ENCODE measurements at regions not wholly inside any gene's neighbourhood (a gene's known extent, or its start where the extent isn't known, plus 50 kb on each side); places are given as distances from the start of the nearest gene placed in this dataset.

DNA sequence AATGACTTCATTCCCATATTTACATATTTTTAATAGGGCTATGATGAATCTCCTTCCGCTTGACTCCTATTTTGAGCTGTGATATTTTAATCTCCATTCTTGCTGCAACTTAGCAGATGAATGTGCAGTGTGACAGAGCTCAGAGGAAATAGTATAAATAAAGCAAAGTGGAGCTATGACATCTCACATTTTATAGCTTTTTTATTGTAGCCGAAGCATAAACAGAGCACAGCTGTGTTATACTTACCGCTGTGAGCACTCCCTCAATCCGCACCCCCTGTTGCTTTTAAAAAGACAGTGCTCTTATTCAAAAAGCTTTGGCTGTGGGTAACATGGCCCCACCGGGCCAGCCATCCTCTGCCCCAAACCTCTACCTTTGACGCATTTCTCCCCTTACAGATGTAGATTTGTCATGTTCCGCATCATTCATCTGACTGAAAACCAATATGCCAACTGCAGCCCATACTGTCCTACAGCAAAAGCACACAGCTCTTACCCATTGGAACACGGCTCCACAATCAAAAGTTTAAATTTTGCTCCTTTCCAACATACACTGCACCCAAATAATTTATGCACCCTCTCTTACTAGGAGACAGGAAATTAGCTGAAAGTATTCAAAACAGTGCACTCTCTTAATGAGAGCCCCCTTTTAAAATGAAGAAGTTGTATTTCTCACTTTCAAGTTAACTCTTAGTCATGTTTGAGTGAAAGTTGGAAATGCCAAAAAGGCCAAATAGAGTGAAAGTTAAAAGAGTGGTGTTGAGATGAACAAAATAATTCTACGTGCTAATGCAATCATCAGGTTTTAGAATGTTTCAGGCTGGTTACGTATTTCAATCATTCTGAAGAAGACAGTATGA is 429.3 kb upstream of the SOX5 start:
- Histone ChIP-seq H3K79me1 (ENCODE audit: low read depth in 1 of 2, low read length in 2 of 2) (peaks cover 12 to 35% of the 10 kb centered on the region in 2 experiments), H3K9me3 (ENCODE audit: control insufficient read depth, insufficient read depth, low read length) (0 out of 2 replicates have a peak, but pooled peaks cover 3% of the 10 kb centered on the region), H3K27me3 (ENCODE audit: control insufficient read depth, insufficient read depth, low read length) (no peaks in the 10 kb centered on the region), H3K36me3 (ENCODE audit: control insufficient read depth, insufficient read depth, low read length) (no peaks in the 10 kb centered on the region; the same call in 1 of the 2 replicates), H2BK15ac (ENCODE audit: low read depth, low read length) (peak overlapping the region; percentile 87; the same call in 2 of the 3 replicates), H3K9me1 (ENCODE audit: insufficient read depth, low read length) (peaks cover 3% of the 10 kb centered on the region; the same call in 1 of the 2 replicates), H2BK20ac (ENCODE audit: low read depth, low read length) (peak overlapping the region; percentile 86), H3K4ac (ENCODE audit: low read depth, low read length) (peak overlapping the region; percentile 75), H2AK5ac (ENCODE audit: low read depth, low read length) (peak overlapping the region; percentile 85), H4K20me1 (ENCODE audit: insufficient read depth, low read length) (no peaks in the 10 kb centered on the region), H3K56ac (ENCODE audit: extremely low read depth, insufficient read depth, low read length) (0 out of 2 replicates have a peak overlapping the region, but pooled peaks have one; percentile 48), H2BK5ac (ENCODE audit: low read depth, low read length, poor library complexity, severe bottlenecking) (peak overlapping the region; percentile 89), H3K4me1 (ENCODE audit: control insufficient read depth, insufficient read depth, low read length) (peaks cover 17% of the 10 kb centered on the region), H3K23ac (ENCODE audit: low read depth, low read length) (peak overlapping the region; percentile 37; the same call in 1 of the 2 replicates), H4K8ac (ENCODE audit: low read depth in 2 of 2, low read length in 2 of 2) (peak overlapping the region; percentile 38 to 74; a peak in 3 of 4 replicates), H2AK9ac (replicated peaks; ENCODE audit: low read depth, low read length, poor library complexity) (no peak overlapping the region), H3K9ac (ENCODE audit: low read depth, low read length) (no peak overlapping the region), H3K4me3 (ENCODE audit: insufficient read depth, low read depth, low read length) (no peak overlapping the region), H3K14ac (replicated peaks; ENCODE audit: low read depth, low read length) (peak overlapping the region; percentile 66; the same call in 1 of the 2 replicates), H3K4me2 (ENCODE audit: low read depth, low read length) (peak overlapping the region; percentile 47; the same call in 1 of the 2 replicates), H4K5ac (ENCODE audit: low read depth, low read length) (peak overlapping the region; percentile 63), H3K18ac (ENCODE audit: low read depth, low read length) (peak overlapping the region; percentile 87), H4K91ac (ENCODE audit: insufficient read depth, low read depth, low read length) (peak overlapping the region; percentile 79), H2AFZ (replicated peaks; ENCODE audit: low read length, poor library complexity) (peak overlapping the region; percentile 15), H3K27ac (ENCODE audit: insufficient read depth, low read length) (peak overlapping the region; percentile 86), H2BK120ac (ENCODE audit: low read depth, low read length) (peak overlapping the region; percentile 91)
- 29% methylated on average over 4 of the region's 10 CpGs; no CpG with 5 or more reads in 1 of the 2 experiments for WGBS, 2 experiments (ENCODE audit: extremely low coverage in 2 of 2, insufficient read length in 1 of 2)
- peak; percentile 75 for TF ChIP-seq CEBPB (IDR thresholded peaks at IDR 0.05; ENCODE audit: low read depth, low read length)
- TF ChIP-seq RCOR1 (IDR thresholded peaks at IDR 0.05; ENCODE audit: insufficient replicate concordance, low read length), result peak; percentile 85
- TF ChIP-seq, protein P1, sequence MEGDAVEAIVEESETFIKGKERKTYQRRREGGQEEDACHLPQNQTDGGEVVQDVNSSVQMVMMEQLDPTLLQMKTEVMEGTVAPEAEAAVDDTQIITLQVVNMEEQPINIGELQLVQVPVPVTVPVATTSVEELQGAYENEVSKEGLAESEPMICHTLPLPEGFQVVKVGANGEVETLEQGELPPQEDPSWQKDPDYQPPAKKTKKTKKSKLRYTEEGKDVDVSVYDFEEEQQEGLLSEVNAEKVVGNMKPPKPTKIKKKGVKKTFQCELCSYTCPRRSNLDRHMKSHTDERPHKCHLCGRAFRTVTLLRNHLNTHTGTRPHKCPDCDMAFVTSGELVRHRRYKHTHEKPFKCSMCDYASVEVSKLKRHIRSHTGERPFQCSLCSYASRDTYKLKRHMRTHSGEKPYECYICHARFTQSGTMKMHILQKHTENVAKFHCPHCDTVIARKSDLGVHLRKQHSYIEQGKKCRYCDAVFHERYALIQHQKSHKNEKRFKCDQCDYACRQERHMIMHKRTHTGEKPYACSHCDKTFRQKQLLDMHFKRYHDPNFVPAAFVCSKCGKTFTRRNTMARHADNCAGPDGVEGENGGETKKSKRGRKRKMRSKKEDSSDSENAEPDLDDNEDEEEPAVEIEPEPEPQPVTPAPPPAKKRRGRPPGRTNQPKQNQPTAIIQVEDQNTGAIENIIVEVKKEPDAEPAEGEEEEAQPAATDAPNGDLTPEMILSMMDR (conservative IDR thresholded peaks at IDR 0.05; ENCODE audit: low read depth, low read length), result no peak
- TF ChIP-seq BHLHE40 (IDR thresholded peaks at IDR 0.05; ENCODE audit: low read depth, low read length), result peak; percentile 63; the same call in 1 of the 2 replicates
- TF ChIP-seq MAZ (IDR thresholded peaks at IDR 0.05; ENCODE audit: borderline replicate concordance, low read depth, low read length), result peak; percentile 66; the same call in 1 of the 2 replicates
- intact Hi-C loops (cut with micrococcal nuclease), result loop anchor here (2.0 kb wide), 1 partner anchor 182 kb away; no protein-coding TSS in a partner anchor
- BruUV-seq (replicated peaks), result no TSS peak
- in situ Hi-C loops (cut with MboI; ENCODE audit: low sequenced_read_pairs), result no loop called here
- ATAC-seq (ENCODE audit: low read depth) (peak; percentile 96), DNase-seq (peak; percentile 96)
- CTCF ChIA-PET, result no interaction called here
- POLR2A ChIA-PET (ENCODE audit: unreplicated experiment), result interaction anchor here (0.6 kb wide), 2 partner anchors 183 to 663 kb away, joined by 4 to 5 read pairs; no protein-coding TSS in a partner anchor
- dilution Hi-C loops (cut with HindIII; ENCODE audit: low sequenced_read_pairs, unreplicated experiment), result no loop called here

Measured in IMR-90 (cell line).